Fibroblast of peridontal ligament (primary cell): ENCODE measurements at regions not wholly inside any gene's neighbourhood (a gene's known extent, or its start where the extent isn't known, plus 50 kb on each side); places are given as distances from the start of the nearest gene placed in this dataset.
"Not testable (repeated sequence)": the region's sequence is repeated elsewhere in the genome, so short reads cannot be mapped to it uniquely, and the experiment has no call there.

ENCODE experiments used
- DNase-seq: peaks from one replicate; pipeline ENCODE4 v3.0.0-alpha.2; 2010; ENCODE audit errors: extremely low read depth

DNA sequence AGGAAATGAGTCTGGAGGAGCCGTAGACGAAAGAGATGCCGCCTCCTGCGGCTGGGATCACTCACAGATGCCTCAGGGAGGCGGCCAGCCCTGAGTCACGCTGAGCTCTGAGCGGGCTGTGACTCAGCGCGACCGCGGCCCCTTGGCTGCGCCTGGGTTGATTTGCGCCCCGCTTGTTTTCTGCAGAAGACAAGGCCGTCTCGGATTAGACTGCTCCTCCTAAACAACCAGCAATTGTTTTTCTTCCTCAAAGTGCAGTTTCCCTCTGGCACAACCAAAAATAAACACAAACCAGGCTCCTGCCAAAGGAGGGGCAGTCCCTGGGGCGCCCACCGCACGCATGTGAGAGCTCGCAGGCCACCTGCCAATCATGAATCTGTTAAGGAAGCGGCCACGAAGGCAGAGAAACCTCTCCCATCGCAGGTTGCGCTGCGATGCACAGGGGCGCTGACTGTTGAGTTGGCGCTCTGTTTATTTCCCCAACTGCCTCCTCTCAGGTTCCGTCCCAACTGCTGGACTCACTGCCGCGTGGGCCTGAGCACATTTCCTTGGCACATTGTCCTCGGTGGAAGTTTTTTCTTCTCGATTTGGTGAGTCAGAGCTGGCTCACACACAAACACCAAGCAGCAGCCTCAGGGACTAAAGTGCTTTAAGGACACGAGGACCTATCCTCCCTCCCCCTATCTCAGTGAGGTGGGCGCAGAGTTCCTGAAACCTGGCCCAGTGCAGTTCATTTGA is 85.2 kb upstream of the NDUFV2 start:
- peak; percentile 90 for DNase-seq

DNA sequence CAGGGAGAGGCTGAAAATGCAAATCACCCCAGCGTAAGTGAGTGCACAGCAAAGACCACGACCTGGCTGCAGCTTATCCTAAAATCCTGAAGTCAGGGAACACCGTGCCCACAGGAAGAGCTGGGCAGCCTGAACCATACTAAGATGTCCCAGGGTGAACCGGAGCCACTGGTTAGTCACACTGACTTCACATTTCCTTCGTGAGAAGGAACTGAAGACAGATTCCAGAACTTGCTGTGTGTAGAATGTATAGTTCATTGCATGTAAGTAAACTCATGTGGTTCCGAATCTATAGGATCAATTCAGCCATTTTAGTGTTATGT is 84.6 kb upstream of the NDUFV2 start:
- DNase-seq = peak; percentile 69

DNA sequence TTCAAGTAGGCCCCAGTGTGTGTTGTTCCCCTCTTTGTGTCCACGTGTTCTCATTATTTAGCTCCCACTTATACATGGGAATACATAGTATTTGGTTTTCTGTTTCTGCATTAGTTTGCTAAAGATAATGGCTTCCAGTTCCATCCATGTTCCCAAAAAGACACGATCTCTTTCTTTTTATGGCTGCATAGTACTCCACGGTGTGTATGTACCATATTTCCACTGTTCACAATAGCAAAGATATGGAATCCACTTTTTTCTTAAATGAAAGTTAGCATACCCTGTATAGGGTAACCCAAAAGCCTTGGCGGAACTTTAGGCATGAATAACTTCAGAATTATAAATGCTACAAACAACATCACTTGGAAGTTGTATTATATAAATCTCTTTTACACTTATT is 83.4 kb upstream of the NDUFV2 start:
- DNase-seq = no peak

DNA sequence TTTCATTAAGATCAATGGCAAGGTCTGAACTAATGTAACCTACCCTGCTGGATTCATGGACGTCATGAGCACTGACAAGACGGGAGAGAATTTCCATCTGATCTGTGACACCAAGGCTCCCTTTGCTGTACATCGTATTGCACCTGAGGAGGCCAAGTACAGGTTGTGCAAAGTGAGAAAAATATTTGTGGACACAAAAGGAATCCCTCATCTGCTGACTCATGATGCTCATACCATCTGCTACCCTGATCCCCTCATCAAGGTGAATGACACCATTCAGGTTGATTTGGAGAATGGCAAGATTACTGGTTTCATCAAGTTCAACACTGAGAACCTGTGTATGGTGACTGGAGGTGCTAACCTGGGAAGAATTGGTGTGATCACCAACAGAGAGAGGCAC is 82.3 kb upstream of the NDUFV2 start:
- DNase-seq = no peak

DNA sequence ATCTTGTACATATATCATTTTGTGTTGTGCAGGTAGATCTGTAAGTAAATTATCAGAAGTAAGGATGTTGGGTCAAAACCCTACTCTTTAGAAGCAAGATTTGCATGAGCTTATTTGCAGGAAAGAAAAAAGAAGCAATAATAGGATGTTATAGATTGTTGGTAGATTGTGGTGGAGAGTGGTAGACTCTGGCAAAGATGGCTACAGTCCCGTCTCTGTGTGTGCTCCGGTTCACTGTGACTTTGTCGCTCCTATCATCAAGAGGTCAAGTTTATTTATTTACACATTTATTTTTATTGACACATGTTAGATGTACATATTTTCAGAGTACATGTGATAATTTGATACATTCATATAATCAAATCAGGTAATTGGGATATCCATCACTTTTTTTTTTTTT is 81.0 kb upstream of the NDUFV2 start:
- no peak for DNase-seq

DNA sequence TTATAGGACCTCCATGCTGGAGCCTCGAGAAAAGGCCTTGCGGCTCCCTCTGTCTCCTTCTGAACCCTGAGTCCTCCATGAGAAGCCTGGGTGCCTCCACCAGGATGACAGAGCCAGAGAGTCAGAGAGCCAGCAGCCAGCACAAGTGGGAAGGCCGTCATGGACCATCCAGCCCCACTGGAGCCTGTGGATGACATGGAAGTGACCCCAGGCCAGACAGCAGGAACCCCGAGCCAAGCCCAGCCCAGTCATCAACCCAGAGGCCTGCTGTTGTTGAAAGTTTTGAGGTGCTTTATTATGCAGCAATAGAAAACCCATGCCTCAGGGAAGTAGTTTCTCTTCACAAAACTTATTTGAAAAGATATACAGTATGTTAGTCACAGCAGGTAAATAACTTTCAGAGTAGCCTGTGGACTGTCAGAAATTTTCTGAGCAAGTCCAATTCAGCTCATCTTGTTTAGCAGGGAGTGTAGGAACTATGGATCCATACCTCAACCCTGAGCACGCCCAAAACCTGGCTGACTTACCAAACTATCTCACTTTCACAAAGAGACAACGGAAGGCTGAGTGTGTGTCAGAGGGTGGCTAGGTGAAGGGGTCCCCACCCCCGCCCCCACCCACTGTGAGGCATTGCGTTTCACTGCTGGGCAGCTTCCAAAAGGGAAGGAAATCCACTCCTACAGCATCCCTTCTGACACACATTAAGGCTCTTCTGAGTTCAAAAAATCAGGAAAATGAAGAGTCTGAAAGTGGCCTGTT is 79.9 kb upstream of the NDUFV2 start:
- no peak for DNase-seq

DNA sequence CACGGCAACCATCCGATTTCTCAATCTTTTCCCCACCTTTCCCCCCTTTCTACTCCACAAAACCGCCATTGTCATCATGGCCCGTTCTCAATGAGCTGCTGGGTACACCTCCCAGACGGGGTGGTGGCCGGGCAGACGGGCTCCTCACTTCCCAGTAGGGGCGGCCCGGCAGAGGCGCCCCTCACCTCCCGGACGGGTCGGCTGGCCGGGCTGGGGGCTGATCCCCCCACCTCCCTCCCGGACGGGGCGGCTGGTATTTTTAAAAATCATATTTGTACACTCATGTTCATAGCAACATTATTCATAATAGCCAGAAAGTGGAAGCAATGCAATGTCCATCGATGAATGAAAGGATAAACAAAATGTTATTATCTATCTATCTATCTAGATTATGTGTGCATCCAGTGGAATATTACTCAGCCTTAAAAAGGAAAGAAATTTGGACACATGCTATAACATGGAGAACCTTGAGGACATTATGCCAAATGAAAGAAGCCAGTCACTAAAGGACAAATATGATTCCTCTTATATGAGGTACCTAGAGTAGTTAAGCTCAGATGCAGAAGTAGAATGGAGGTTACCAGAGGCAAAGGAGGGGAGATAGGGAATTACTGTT is 78.4 kb upstream of the NDUFV2 start:
- DNase-seq = not testable (repeated sequence)

DNA sequence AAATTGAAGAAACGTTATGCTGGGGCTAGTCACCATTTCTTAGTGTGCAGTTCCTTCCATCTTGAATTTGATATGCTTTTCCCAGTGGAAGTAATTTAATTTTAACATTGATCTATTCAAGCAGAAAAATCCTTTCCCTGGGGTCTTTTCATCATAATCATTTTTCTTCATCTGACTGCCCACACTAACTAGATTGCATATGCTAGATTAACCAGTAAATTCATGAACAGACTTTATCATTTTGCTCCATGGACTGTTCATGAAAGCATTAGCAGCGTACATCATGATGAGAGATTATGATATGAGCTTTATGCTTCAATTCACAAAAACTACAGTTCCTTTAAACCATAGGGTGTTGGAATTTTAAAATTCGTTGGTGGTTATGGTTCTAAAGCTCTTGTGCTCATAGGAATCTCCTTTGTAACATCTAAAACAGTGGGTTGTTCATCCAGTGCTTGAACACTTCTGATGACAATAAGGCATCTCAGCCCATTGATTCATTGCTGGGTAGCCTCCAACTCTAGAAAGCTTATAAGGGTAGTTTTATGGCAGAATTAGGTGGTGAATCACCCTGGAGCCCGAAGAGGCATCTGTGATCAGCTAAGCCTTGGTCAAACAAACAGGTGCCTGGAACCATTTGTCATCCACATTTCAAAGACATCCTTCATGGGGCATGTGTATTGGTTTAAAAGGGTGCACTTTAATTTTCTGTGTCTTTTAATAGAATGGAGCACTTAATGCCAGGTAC is 77.2 kb upstream of the NDUFV2 start:
- DNase-seq = peak; percentile 64

DNA sequence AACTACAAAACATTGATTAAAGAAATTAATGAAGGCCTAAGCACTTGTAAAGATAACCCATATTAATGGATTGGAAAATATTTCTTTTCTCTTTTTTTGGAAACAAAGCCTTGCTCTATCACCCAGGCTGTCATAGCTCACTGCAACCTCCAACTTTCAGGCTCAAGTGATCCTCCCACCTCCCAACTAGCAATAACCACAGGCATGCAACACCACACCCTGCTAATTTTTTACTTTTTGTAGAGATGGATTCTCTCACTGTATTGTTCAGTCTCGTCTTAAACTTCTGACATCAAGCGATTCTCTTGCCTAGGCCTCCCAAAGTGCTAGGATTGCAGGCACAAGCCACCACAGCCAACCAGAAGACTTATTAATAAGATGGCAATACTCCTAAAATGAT is 73.4 kb upstream of the NDUFV2 start:
- DNase-seq = peak; percentile 18

DNA sequence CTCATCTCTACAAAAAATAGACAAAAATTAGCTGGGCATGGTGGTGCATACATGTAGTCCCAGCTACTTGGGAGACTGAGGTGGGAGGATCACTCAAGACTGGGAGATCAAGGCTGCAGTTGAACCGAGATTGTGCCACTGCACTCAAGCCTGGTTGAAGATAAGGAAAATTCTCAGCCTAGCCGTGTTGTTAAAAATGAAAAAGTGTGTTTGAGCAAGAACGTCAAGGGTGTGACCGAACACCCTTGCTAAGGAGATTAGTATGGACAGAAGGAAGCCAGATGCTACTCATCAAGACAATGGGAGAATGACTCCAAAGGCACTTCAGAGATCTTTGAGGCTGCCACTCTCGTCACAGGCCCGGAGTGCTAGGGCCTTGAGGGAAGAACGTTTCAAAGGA is 70.0 kb upstream of the NDUFV2 start:
- DNase-seq = no peak

DNA sequence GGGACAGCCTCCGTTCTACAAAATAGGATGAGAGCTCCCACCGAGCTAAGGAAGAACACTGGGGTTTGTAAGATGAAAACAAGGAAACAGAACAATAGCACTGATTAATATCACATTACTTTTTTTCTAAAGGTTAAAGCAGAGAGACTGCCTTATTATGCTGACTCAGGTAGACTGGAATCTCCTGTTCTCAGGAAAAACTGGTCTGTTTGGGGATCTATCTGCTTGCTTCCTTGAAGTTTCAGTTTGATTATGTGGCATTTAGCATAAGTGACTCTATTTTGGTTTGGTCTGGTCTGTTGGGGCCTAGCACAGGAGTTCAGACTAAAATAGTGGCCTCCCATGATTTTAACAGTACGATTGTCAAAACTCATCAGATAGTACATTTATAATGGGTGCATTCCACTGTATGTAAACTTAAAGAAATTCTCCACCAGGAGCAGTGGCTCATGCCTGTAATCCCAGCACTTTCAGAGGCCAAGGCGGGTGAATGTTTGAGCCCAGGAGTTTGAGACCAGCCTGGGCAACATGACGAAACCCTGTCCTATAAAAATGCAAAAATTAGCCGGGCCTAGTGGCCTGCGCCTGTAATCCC is 64.1 kb upstream of the NDUFV2 start:
- peak; percentile 32 for DNase-seq

DNA sequence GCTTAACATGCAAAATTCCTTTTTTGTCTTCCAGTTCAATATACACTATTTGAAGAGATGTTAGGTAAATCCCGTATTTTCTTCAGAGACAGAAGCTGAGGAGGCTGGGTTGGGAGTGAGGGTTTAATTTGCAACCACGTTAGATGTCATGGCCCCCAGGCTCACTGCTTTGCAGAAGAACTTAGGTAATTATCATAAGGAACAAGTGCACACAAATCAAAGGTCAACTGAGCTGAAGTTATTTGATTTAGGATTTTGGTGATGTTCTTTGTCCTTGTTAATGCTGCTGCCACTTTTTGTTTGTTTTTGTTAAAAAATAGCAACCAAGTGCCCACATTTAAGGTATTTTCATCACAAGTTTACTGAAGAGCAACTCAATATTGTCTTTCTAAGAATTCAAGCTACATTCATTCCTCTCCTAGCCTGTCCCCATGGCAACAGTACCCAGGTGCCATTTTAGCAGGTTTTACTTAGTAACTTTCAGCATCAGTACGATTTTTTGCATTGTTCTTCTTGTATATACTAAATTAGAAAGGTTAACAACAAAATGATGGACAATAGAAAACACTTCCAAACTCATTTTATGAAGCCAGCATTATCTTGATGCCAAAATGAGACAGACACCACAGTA is 62.9 kb upstream of the NDUFV2 start:
- no peak for DNase-seq

DNA sequence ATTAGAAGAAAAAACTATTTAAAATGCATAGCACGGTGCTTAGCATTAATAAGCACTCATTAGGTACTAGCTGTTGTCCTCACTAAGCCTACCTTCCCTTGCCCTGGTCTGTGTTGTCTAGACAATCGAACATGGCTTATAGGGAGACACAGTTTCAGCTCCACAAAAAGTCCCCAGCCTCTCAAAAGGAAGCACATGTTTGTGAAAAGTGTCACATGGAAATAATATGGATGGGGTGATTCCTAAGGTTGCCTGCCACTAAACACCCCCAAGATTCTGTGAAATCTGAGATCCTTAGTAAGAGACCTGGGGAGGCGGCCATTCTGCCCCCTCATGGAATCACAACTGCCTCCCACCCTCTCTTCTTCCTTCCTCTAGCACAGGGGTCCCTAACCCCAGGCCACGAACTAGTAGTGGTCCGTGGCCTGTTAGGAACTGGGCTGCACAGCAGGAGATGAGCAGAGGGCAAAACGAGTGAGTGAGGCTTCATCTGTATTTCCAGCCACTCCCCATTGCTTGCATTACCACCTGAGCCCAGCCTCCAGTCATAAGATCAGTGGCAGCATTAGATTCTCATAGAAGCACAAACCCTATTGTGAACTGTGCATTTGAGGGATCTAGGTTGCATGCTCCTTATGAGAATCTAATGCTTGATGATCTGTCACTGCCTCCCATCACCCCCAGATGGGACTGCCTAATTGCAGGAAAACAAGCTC is 59.6 kb upstream of the NDUFV2 start:
- no peak for DNase-seq

DNA sequence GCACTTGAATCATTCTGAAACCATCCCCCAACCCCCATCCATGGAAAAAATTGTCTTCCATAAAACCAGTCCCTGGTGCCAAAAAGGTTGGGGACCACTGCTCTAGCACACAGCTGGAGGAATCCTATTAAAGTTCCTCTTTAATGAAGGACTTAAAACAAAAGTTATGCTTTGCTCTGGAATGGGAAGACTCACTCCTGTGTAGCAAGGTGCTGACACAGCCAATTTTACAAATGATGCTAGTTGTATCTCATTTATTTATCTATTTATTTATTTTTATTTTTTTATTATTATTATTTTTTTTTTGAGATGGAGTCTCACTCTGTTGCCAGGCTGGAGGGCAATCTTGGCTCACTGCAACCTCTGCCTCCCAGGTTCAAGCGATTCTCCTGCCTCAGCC is 58.9 kb upstream of the NDUFV2 start:
- no peak for DNase-seq

DNA sequence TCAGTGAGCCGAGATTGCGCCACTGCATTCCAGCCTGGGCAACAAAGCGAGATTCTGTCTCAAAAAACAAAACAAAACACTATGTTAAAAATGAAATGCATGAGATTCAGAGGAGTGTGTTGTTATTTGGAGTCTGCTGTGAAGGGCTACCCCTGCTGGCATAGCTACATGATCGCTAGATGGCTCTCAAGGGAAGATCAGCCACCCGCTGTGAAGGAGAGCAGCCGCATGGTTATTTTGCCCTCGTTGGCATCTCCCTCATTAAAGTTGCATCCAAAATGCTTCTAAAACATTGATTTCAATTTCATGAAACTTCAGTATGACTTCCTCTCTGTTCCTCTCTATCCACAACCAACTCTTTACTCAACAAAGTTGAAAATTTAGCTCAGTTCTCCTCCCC is 54.8 kb upstream of the NDUFV2 start:
- no peak for DNase-seq

DNA sequence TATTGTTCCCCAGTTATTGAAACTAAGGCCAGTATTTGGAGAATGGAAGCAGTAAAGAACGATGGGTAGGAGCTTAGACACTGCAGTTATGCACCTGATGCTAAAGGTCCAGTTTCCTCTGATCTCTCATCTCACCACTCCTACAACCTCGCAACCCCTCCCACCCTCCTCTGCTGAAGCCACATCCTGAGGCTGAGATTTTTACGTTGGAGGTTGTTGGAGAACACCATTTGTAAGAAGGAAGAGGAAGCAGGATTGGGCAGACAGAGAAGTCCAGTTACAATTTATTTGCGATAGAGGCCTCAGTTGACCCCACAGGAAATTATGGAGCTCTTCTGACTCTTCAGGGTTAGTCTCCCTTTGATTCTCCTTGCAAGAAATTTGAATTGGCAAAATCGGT is 54.3 kb upstream of the NDUFV2 start:
- DNase-seq = no peak

DNA sequence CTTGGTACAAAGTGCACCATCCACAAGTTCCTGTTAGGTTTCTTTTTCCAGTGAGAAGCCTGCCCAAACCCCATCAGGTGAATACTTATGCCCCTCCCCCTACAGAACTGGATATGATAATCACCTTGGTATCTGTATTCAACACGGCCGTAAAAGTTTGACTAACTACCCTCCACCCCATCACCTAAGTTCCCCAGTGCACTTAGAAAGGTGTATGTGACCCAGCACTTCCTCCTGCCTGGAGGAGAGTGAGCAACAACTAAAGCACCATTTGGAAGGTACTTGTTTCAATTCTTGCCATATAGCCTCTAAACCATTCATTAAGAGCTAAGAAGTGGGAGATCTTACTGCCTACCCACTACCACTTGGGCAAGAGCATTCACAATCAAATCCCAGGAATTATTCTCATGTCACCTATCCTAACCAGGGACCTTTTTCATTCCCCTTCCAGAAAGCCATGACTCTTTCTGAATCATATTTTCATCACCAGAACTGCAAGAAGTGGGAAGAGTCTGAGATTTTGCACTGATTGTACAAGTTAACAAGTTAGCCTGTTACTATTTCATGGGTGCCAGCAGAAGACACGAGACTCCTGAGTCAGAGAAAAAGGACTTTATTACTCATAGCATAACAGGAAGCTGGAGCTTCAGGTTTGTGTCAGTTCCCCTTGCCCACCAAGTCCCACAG is 53.5 kb upstream of the NDUFV2 start:
- DNase-seq = peak; percentile 36

DNA sequence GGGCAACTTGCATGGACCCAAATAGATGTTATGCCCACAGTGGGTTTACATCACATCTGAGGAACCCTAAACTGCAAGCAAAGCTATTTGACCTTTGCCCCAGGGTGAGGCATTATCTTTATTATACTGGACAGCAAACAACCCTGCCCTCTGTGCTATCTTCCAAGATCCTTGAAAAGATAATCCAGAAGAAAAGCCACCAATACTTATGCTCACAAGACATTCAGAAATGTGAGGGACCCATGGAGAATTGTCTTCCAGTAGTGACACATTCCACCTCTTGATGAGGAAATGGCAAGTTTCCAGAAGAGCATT is 53.0 kb upstream of the NDUFV2 start:
- no peak for DNase-seq

DNA sequence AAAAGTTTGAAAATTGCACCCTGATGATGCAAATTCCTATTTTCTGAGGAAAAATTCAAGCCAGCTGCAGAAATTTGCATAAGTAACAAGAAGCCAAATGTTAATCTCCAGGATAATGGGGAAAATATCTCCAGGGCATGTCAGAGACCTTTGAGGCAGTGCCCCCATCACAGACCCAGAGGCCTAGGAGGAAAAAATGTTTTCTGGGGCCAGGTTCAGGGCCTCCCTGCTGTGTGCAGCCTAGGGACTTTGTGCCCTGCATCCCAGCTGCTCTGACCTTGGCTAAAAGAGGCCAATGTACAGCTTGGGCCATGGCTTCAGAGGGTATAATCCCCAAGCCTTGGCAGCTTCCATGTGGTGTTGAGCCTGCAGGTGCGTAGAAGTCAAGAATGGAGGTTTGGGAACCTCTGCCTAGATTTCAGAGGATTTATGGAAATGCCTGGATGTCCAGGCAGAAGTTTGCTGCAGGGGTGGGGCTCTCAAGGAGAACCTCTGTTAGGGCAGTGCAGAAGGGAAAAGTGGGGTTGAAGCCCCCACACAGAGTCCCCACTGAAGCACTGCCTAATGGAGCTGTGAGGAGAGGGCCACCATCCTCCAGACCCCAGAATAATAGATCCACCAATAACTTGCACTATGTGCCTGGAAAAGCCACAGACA is 51.7 kb upstream of the NDUFV2 start:
- not testable (repeated sequence) for DNase-seq
